Thyroid gland (tissue), 4 donors: ENCODE measurements at regions not wholly inside any gene's neighbourhood (a gene's known extent, or its start where the extent isn't known, plus 50 kb on each side); places are given as distances from the start of the nearest gene placed in this dataset.

ENCODE experiments used
- DNase-seq, 2 donors: peaks; one replicate each; pipeline ENCODE4 v3.0.0-alpha.2; 2019
- H3K27ac ChIP-seq, 3 donors: fragments of 200-600 bp; sonication (generic); 1 replicate in 2 of 3; 2 replicates in 1 of 3; pipeline ENCODE4 v1.5.1; 2016 to 2019; ENCODE audit warnings: mild to moderate bottlenecking in 1 of 3, moderate library complexity in 1 of 3
- H3K27me3 ChIP-seq: fragments of 200-600 bp; sonication (generic); one replicate; pipeline ENCODE4 v1.5.1; 2019
- H3K36me3 ChIP-seq, 2 donors: fragments of 200-600 bp; sonication (generic); one replicate each; pipeline ENCODE4 v1.5.1; 2016 to 2019
- H3K4me1 ChIP-seq, 2 donors: fragments of 200-600 bp; sonication (generic); one replicate each; pipeline ENCODE4 v1.5.1; 2017 to 2019
- H3K4me3 ChIP-seq, 3 donors: fragments of 200-600 bp; sonication (generic); replicated peaks in 1 of 3; 1 replicate in 2 of 3; 2 replicates in 1 of 3; pipeline ENCODE4 v1.5.1; 2016; ENCODE audit warnings: mild to moderate bottlenecking in 1 of 3
- H3K9me3 ChIP-seq: fragments of 200-600 bp; sonication (generic); one replicate; pipeline ENCODE4 v1.5.1; 2017
- POLR2A ChIP-seq, 2 donors: fragments of 450-650 bp; IDR thresholded peaks; one replicate each; pipeline ENCODE4 v1.6.1; 2017; ENCODE audit warnings: antibody characterized with exemption in 2 of 2, mild to moderate bottlenecking in 2 of 2, moderate library complexity in 1 of 2
- WGBS, 2 donors: methylation state at CpG; one replicate each; pipeline ENCODE4 v1.1.5; 2017; 5-methylcytosine and 5-hydroxymethylcytosine counted together
- intact Hi-C: fragments of 100-400 bp; cut with DNase I; formaldehyde crosslinking; loops from one replicate; pipeline ENCODE4 v1.15.1; 2023
- TF ChIP-seq, protein P1 (sequence below), 6 experiments: fragments of 200-600 bp in 3 of 6; fragments of 450-650 bp in 3 of 6; sonication (generic) in 3 of 6; IDR thresholded peaks; one replicate each; pipeline ENCODE4 v1.5.1; 2016 to 2019; ENCODE audit warnings: antibody characterized with exemption in 6 of 6, mild to moderate bottlenecking in 2 of 6, inconsistent platforms in 1 of 6, moderate library complexity in 1 of 6

DNA sequence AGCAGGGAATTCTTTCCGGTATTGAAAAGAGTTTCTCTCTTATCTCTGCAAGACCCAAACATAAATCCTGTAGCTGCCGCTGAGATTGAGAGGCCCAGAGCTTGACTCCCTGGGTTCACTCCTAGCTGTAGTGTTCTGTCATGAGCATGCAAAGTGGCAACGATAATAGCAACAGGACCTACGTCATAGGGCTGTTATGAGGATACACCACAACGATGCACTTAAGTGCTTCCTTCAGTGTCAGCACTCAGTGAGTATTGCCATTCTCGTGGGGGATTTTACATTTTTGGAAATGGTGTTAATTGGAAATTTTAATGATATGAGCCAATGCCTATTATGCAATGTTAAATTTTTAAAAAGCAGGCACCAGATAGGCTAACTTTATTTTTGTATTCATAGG lies 199.8 kb downstream of the CYLD start:
- no peak for DNase-seq
- 80 to 82% methylated on average over 6 of the region's 6 CpGs for WGBS, 2 donors
- Histone ChIP-seq H3K36me3 (no peaks in the 10 kb centered on the region), H3K27ac (no peak overlapping the region), H3K27me3 (no peaks in the 10 kb centered on the region), H3K4me1 (no peaks in the 10 kb centered on the region), H3K9me3 (no peaks in the 10 kb centered on the region), H3K4me3 (no peak overlapping the region)
- intact Hi-C loops, result no loop called here
- TF ChIP-seq, protein P1, sequence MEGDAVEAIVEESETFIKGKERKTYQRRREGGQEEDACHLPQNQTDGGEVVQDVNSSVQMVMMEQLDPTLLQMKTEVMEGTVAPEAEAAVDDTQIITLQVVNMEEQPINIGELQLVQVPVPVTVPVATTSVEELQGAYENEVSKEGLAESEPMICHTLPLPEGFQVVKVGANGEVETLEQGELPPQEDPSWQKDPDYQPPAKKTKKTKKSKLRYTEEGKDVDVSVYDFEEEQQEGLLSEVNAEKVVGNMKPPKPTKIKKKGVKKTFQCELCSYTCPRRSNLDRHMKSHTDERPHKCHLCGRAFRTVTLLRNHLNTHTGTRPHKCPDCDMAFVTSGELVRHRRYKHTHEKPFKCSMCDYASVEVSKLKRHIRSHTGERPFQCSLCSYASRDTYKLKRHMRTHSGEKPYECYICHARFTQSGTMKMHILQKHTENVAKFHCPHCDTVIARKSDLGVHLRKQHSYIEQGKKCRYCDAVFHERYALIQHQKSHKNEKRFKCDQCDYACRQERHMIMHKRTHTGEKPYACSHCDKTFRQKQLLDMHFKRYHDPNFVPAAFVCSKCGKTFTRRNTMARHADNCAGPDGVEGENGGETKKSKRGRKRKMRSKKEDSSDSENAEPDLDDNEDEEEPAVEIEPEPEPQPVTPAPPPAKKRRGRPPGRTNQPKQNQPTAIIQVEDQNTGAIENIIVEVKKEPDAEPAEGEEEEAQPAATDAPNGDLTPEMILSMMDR (IDR thresholded peaks at IDR 0.05), result no peak
- no peak for TF ChIP-seq POLR2A (IDR thresholded peaks at IDR 0.05)

DNA sequence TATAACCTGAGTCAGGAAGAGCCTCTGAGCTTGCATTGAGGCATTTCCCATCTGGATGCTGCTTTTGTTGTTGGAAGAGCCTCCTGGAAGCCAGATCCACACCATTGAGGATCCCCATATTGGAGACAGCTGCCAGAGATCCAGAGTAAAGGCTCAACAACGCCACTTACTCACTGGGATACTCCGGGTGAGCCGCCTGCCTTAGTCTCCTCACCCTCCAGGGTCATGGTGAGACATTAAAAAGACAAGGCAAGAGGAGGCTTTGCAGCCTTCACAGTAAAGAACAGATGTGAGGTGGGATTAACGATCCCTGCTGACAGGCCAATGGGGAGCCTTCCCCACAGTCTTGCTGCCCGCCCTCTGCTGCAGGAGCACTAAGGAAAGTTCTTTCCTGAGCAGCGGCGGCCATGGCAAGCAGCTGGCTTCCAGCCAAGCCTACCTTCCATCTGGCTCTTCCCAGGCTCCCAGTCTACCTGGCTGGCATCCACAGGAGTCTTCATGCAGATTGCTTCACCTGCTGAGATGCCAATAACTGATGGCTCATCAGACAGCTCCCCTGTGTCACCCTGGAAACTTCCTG lies 198.5 kb downstream of the CYLD start:
- intact Hi-C loops, result no loop called here
- Histone ChIP-seq H3K36me3 (no peaks in the 10 kb centered on the region), H3K27me3 (no peaks in the 10 kb centered on the region), H3K4me3 (no peak overlapping the region), H3K9me3 (no peaks in the 10 kb centered on the region), H3K4me1 (no peaks in the 10 kb centered on the region), H3K27ac (no peak overlapping the region)
- 47 to 52% methylated on average over 7 of the region's 7 CpGs for WGBS, 2 donors
- no peak for TF ChIP-seq POLR2A (IDR thresholded peaks at IDR 0.05)
- TF ChIP-seq, protein P1 (IDR thresholded peaks at IDR 0.05), result no peak
- peak; percentile 35 to 42 for DNase-seq

GRCh38 chr16:50939356-50939755 lies 197.5 kb downstream of the CYLD start:
- Histone ChIP-seq H3K36me3 (no peaks in the 10 kb centered on the region), H3K27me3 (no peaks in the 10 kb centered on the region), H3K4me3 (no peak overlapping the region), H3K9me3 (no peaks in the 10 kb centered on the region), H3K4me1 (no peaks in the 10 kb centered on the region), H3K27ac (no peak overlapping the region)
- intact Hi-C loops, result no loop called here
- TF ChIP-seq, protein P1 (IDR thresholded peaks at IDR 0.05), result no peak
- TF ChIP-seq POLR2A (IDR thresholded peaks at IDR 0.05), result no peak
- no peak for DNase-seq
- WGBS, 2 donors, result 77 to 80% methylated on average over 2 of the region's 2 CpGs

GRCh38 chr16:50938932-50939331 lies 197.0 kb downstream of the CYLD start:
- Histone ChIP-seq H3K27me3 (no peaks in the 10 kb centered on the region), H3K4me3 (no peak overlapping the region), H3K9me3 (no peaks in the 10 kb centered on the region), H3K36me3 (no peaks in the 10 kb centered on the region), H3K27ac (no peak overlapping the region), H3K4me1 (no peaks in the 10 kb centered on the region)
- 82 to 89% methylated on average over 11 of the region's 11 CpGs for WGBS, 2 donors
- no peak for DNase-seq
- intact Hi-C loops, result no loop called here
- TF ChIP-seq, protein P1 (IDR thresholded peaks at IDR 0.05), result no peak
- no peak for TF ChIP-seq POLR2A (IDR thresholded peaks at IDR 0.05)

GRCh38 chr16:50933262-50933661 lies 191.4 kb downstream of the CYLD start:
- no peak overlapping the region for H3K4me3 ChIP-seq
- no peaks in the 10 kb centered on the region for H3K36me3 ChIP-seq
- TF ChIP-seq, protein P1 (IDR thresholded peaks at IDR 0.05), result no peak
- TF ChIP-seq POLR2A (IDR thresholded peaks at IDR 0.05), result no peak
- 81 to 82% methylated on average over 3 of the region's 3 CpGs for WGBS, 2 donors
- DNase-seq, result no peak
- intact Hi-C loops, result no loop called here
- H3K27ac ChIP-seq, result no peak overlapping the region
- no peaks in the 10 kb centered on the region for H3K27me3 ChIP-seq
- H3K9me3 ChIP-seq, result no peaks in the 10 kb centered on the region
- no peaks in the 10 kb centered on the region for H3K4me1 ChIP-seq
